Prostate gland (tissue), 2 donors: ENCODE measurements at regions not wholly inside any gene's neighbourhood (a gene's known extent, or its start where the extent isn't known, plus 50 kb on each side); places are given as distances from the start of the nearest gene placed in this dataset.
"Not testable (repeated sequence)": the region's sequence is repeated elsewhere in the genome, so short reads cannot be mapped to it uniquely, and the experiment has no call there.

Source experiments
- DNase-seq: peaks from one replicate; pipeline ENCODE4 v3.0.0-alpha.2; 2019; ENCODE audit warnings: low spot score
- H3K27ac ChIP-seq, 2 donors: fragments of 200-600 bp; sonication (generic); 2 replicates each; pipeline ENCODE4 v1.5.1; 2017 to 2019
- H3K27me3 ChIP-seq: fragments of 200-600 bp; sonication (generic); replicated peaks from 2 replicates; pipeline ENCODE4 v1.5.1; 2019; ENCODE audit not compliant: insufficient read depth
- H3K36me3 ChIP-seq, 2 donors: fragments of 200-600 bp; sonication (generic); 1 replicate in 1 of 2; 2 replicates in 1 of 2; pipeline versions ENCODE4 v1.5.1 to v1.8.1; 2017 to 2019
- H3K4me1 ChIP-seq: fragments of 200-600 bp; sonication (generic); replicated peaks from 2 replicates; pipeline ENCODE4 v1.5.1; 2019
- H3K4me3 ChIP-seq, 2 donors: fragments of 200-600 bp; sonication (generic); 2 replicates each; pipeline ENCODE4 v1.5.1; 2017 to 2019
- H3K9me3 ChIP-seq: fragments of 200-600 bp; sonication (generic); 2 replicates; pipeline ENCODE4 v1.5.1; 2017
- CTCF ChIP-seq, 4 experiments: fragments of 200-600 bp in 2 of 4; fragments of 450-650 bp in 2 of 4; sonication (generic) in 2 of 4; IDR thresholded peaks; 1 replicate in 3 of 4; 2 replicates in 1 of 4; pipeline ENCODE4 v1.5.1; 2016 to 2019; ENCODE audit warnings: antibody characterized with exemption in 4 of 4, mild to moderate bottlenecking in 2 of 4, moderate library complexity in 2 of 4
- POLR2A ChIP-seq: fragments of 450-650 bp; IDR thresholded peaks from one replicate; pipeline ENCODE4 v1.6.1; 2016; ENCODE audit warnings: antibody characterized with exemption, mild to moderate bottlenecking
- POLR2AphosphoS5 ChIP-seq: sonication (generic); formaldehyde crosslinking; IDR thresholded peaks from one replicate; pipeline ENCODE4 v1.6.1; 2017; ENCODE audit warnings: antibody characterized with exemption
- WGBS: methylation state at CpG from one replicate; pipeline ENCODE4 v1.1.5; 2018; 5-methylcytosine and 5-hydroxymethylcytosine counted together
- intact Hi-C: fragments of 100-400 bp; cut with DNase I; formaldehyde crosslinking; loops from one replicate; pipeline ENCODE4 v1.14.2; 2022

DNA sequence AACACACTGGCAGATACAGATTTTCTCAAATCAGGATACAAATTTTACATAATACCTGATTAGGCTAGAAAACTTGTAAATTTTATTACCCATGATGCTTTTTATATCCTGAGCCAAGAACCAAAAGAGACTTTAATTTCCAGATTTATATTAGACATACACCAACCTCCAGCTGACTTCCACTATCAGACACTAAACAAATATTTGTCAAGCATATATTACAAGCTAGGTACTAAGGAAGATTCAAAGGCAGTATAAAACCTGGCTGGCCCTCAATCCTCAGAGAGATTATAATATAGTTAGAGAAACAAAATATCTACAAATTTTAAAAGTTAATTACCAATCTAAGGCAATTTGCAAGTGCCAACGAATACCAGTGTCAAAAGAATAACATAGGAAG, 357.8 kb upstream of the F9 start:
- Histone ChIP-seq H3K4me1 (no peaks in the 10 kb centered on the region), H3K9me3 (no peaks in the 10 kb centered on the region), H3K27me3 (no peaks in the 10 kb centered on the region), H3K27ac (no peak overlapping the region), H3K36me3 (no peaks in the 10 kb centered on the region), H3K4me3 (no peak overlapping the region)
- intact Hi-C loops = no loop called here
- 39% methylated on average over 1 of the region's 1 CpG for WGBS
- DNase-seq = no peak
- no peak for TF ChIP-seq POLR2A
- no peak for TF ChIP-seq POLR2AphosphoS5
- TF ChIP-seq CTCF (IDR thresholded peaks at IDR 0.05) = no peak

- no peak for TF ChIP-seq POLR2AphosphoS5
- TF ChIP-seq CTCF (IDR thresholded peaks at IDR 0.05) = no peak
- TF ChIP-seq POLR2A = no peak
- no peak overlapping the region for H3K4me3 ChIP-seq
- no peak overlapping the region for H3K27ac ChIP-seq
- H3K27me3 ChIP-seq = no peaks in the 10 kb centered on the region
- WGBS = 91% methylated on average over 5 of the region's 5 CpGs
- no peaks in the 10 kb centered on the region for H3K9me3 ChIP-seq
- no peaks in the 10 kb centered on the region for H3K36me3 ChIP-seq
- H3K4me1 ChIP-seq = no peaks in the 10 kb centered on the region
- intact Hi-C loops = no loop called here
- DNase-seq = no peak
These were observed 359.9 kb upstream of the F9 start for GRCh38 chrX:139170526-139171173.

GRCh38 chrX:139167282-139167681, 363.3 kb upstream of the F9 start:
- Histone ChIP-seq H3K4me1 (no peaks in the 10 kb centered on the region), H3K36me3 (no peaks in the 10 kb centered on the region), H3K27ac (no peak overlapping the region), H3K9me3 (no peaks in the 10 kb centered on the region), H3K4me3 (no peak overlapping the region), H3K27me3 (no peaks in the 10 kb centered on the region)
- intact Hi-C loops = no loop called here
- WGBS = 100% methylated on average over 1 of the region's 1 CpG
- TF ChIP-seq CTCF (IDR thresholded peaks at IDR 0.05) = no peak
- TF ChIP-seq POLR2A = no peak
- DNase-seq = no peak

DNA sequence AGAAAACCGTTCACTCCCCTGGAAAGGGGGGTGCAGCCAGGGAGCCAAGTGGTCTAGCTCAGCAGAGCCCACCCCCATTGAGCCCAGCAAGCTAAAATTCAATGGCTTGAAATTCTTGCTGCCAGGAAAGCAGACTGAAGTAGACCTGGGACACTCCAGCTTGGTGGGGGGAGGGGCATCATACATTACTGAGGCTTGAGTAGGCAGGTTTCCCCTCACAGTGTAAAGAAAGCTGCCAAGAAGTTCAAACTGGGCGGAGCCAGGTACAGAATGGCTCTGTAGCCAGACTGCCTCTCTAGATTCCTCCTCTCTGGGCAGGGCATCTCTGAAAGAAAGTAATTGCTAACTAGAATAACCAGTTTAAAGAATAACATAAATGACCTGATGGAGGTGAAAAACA, 372.3 kb upstream of the F9 start:
- Histone ChIP-seq H3K4me1 (no peaks in the 10 kb centered on the region), H3K36me3 (no peaks in the 10 kb centered on the region), H3K9me3 (no peaks in the 10 kb centered on the region), H3K27ac (no peak overlapping the region), H3K27me3 (no peaks in the 10 kb centered on the region), H3K4me3 (no peak overlapping the region)
- no peak for TF ChIP-seq POLR2A
- no peak for TF ChIP-seq POLR2AphosphoS5
- no peak for TF ChIP-seq CTCF (IDR thresholded peaks at IDR 0.05)
- WGBS = 67% methylated on average over 1 of the region's 2 CpGs
- DNase-seq = no peak
- intact Hi-C loops = no loop called here

GRCh38 chrX:139156356-139156755, 374.2 kb upstream of the F9 start:
- WGBS = 92% methylated on average over 4 of the region's 4 CpGs

GRCh38 chrX:139146625-139147024, 383.9 kb upstream of the F9 start:
- H3K4me1 ChIP-seq, H3K4me3 ChIP-seq, H3K27me3 ChIP-seq, intact Hi-C loops, DNase-seq, H3K36me3 ChIP-seq, H3K27ac ChIP-seq, H3K9me3 ChIP-seq: not testable (repeated sequence)
- WGBS = 95% methylated on average over 5 of the region's 5 CpGs

More at GRCh38 chrX:139156356-139156755, 374.2 kb upstream of the F9 start:
- Histone ChIP-seq H3K36me3 (no peaks in the 10 kb centered on the region), H3K4me1 (no peaks in the 10 kb centered on the region), H3K4me3 (no peak overlapping the region), H3K9me3 (no peaks in the 10 kb centered on the region), H3K27ac (no peak overlapping the region), H3K27me3 (no peaks in the 10 kb centered on the region)
- no peak for DNase-seq
- intact Hi-C loops = no loop called here
- TF ChIP-seq CTCF (IDR thresholded peaks at IDR 0.05) (no peak), POLR2A (no peak), POLR2AphosphoS5 (no peak)
